PC-3 (cell line): ENCODE measurements at regions not wholly inside any gene's neighbourhood (a gene's known extent, or its start where the extent isn't known, plus 50 kb on each side); places are given as distances from the start of the nearest gene placed in this dataset.

Experiments
- EZH2 ChIP-seq: fragments of 300-600 bp; sonication (generic); IDR thresholded peaks from one replicate; pipeline ENCODE4 v1.6.1; 2017; ENCODE audit warnings: antibody characterized with exemption, mild to moderate bottlenecking, low read length; ENCODE audit not compliant: unreplicated experiment
- TF ChIP-seq, protein P1 (sequence below): fragments of 300-600 bp; sonication (generic); conservative IDR thresholded peaks from 2 replicates; pipeline ENCODE4 v1.5.1; 2017; ENCODE audit warnings: antibody characterized with exemption, low read depth, mild to moderate bottlenecking, low read length

DNA sequence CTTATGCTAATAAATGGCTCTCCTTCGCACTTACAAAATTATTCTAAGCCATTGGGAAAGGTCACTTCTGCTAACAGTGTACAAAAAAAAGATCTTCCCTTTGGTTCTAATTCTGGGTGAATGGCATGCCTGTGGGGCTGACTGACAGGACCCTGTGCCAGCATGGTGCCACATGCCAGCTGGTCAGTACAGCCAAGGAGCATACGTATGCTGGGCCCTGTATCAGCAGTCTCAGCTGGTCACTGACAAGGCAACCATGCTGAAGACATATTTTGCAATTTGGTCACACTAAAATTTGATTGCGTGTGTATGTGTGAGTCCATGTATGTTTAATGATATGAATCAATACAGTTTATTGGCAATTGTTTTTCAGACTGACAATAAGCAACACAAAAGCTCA, 246.1 kb downstream of the TBL1XR1 start:
- TF ChIP-seq, protein P1, sequence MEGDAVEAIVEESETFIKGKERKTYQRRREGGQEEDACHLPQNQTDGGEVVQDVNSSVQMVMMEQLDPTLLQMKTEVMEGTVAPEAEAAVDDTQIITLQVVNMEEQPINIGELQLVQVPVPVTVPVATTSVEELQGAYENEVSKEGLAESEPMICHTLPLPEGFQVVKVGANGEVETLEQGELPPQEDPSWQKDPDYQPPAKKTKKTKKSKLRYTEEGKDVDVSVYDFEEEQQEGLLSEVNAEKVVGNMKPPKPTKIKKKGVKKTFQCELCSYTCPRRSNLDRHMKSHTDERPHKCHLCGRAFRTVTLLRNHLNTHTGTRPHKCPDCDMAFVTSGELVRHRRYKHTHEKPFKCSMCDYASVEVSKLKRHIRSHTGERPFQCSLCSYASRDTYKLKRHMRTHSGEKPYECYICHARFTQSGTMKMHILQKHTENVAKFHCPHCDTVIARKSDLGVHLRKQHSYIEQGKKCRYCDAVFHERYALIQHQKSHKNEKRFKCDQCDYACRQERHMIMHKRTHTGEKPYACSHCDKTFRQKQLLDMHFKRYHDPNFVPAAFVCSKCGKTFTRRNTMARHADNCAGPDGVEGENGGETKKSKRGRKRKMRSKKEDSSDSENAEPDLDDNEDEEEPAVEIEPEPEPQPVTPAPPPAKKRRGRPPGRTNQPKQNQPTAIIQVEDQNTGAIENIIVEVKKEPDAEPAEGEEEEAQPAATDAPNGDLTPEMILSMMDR: no peak
- TF ChIP-seq EZH2: no peak
